NCI-H2171 (cell line): ENCODE measurements at regions not wholly inside any gene's neighbourhood (a gene's known extent, or its start where the extent isn't known, plus 50 kb on each side); places are given as distances from the start of the nearest gene placed in this dataset.

Experiments used
- DNase-seq: peaks from one replicate; lab custom pipeline; 2025; lab: John Stamatoyannopoulos, UW

DNA sequence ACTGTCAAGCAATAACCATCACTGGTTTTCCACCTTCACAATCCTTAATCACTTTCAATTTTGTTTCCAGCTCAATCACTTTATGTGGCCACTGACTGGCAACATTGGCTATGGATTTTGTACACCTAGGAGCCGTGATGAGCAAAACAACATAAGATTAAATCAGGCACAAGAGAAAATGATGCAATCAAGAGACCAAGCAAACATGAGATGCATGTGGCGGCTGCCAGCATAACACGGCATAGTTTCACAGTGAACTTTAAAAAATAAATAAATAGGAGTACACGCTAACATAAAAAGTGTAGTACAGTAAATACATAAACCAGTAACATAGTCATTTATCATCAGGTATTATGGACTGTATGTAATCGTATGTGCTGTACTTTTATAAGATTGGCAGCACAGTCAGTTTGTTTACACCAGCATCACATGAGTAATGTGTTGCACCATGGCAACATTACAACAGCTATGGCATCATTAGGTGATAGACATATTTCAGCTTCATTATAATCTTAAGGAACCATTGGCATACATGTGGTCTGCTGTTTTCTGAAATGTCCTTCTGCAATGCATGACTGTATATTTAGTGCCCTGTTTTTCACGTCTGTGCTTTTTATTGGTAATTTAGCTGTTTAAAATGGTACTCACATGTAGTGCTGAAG is 83.3 kb upstream of the PRDM11 start:
- no peak for DNase-seq

GRCh38 chr11:45063669-45064068 is 82.8 kb upstream of the PRDM11 start:
- DNase-seq: no peak

- no peak for DNase-seq
These were observed 78.5 kb upstream of the PRDM11 start for GRCh38 chr11:45067966-45068365.

DNA sequence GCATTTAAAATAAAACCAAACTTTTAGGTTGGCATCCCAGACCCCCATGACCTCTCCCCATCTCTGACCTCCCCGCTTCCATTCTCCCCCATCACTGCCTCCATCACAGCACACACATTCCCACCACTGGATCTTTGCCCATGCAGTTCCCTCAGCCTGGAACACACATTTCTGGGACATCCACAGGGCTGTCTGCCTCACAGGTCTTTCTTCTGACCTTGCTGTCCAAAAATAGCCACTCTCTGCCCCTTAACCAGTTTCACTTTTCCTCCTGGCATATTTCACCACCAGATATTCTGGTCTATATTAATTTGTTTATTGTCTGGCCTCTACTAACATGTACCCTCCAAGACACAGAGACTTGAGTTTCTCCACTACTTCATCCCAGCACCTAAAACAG is 75.2 kb upstream of the PRDM11 start:
- DNase-seq: no peak

DNA sequence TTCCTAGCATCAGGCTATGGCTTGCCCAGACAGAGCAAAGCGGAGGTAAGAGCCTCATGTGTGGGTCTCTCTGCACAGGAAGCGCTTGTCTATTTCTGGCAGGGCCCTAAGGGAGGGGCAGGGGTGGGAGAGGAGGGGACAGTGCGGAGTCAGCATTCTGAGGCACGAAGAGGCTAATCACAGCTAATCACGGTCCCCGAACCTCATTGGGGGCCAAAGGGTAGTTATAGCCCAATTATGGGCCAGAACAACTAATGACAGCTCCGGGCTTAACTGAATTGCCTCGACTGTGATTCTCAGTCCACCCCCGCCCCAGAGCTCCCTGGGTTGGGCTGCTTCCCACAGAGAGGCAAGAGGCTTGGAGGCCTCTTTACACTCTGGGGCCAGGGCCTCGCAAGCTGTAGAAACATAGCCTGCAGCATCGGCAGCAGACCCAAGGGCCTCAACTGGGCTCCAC is 72.7 kb upstream of the PRDM11 start:
- no peak for DNase-seq

DNA sequence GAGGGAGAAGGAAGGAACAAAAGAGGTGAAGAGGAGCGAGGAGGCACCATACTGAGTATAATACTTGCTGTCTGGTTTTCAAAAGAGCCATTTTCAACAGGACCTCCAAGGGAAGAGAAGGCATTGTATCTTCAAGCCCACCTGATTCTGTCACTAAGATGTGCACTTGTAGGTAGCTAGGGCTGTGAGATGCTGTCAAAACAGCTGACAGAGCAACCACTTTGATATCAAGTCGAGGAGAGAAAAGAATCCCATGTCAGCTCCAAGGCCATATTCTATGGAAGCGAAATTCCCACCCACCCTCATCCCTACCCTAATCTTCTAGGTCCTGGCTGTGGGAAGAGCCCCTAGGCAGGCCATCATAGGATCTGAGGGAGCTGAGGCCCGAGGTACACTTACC is 70.9 kb upstream of the PRDM11 start:
- DNase-seq: no peak

DNA sequence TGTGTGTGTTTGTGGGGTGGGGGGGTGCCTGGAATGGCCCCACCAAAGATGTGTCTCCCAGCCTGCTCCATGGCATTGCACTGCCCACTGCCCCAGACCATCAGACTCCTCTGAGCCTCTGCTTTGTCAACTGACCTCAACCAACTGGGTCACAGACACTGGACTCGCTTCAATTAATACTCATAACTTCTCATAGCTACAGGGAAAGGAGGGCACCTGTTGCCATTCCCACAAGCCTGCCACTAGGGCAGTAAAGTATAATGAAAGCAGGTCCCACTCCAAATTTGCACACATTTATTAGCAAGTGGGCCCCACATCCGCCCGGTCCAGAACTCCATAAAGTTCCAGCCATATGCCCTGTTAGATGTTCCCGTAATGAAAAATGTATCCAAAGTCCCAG is 70.5 kb upstream of the PRDM11 start:
- DNase-seq: no peak

GRCh38 chr11:45076761-45077160 is 69.7 kb upstream of the PRDM11 start:
- no peak for DNase-seq

- DNase-seq: no peak
These were observed 68.0 kb upstream of the PRDM11 start for GRCh38 chr11:45078236-45079074.

DNA sequence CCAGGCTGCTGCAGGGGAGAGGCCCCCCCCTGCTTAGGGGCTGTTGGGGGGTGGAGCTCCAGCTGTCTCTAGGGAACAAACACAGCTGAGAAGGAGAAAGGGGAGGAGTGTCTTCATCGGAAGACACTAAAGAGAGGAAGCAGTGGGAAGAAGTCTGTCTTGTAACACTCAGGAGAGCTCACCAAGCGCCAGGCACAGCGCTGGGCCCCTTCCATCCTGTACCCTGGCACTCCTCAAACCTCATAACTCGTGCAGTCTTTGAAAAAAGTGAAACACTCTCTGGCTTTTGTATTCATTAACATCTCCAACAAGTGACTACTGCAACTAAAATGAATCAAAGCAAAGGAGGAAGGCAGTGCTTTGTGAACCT is 67.4 kb upstream of the PRDM11 start:
- DNase-seq: no peak

GRCh38 chr11:45079567-45079942 is 66.9 kb upstream of the PRDM11 start:
- no peak for DNase-seq

GRCh38 chr11:45079943-45080719 is 66.3 kb upstream of the PRDM11 start:
- DNase-seq: no peak

DNA sequence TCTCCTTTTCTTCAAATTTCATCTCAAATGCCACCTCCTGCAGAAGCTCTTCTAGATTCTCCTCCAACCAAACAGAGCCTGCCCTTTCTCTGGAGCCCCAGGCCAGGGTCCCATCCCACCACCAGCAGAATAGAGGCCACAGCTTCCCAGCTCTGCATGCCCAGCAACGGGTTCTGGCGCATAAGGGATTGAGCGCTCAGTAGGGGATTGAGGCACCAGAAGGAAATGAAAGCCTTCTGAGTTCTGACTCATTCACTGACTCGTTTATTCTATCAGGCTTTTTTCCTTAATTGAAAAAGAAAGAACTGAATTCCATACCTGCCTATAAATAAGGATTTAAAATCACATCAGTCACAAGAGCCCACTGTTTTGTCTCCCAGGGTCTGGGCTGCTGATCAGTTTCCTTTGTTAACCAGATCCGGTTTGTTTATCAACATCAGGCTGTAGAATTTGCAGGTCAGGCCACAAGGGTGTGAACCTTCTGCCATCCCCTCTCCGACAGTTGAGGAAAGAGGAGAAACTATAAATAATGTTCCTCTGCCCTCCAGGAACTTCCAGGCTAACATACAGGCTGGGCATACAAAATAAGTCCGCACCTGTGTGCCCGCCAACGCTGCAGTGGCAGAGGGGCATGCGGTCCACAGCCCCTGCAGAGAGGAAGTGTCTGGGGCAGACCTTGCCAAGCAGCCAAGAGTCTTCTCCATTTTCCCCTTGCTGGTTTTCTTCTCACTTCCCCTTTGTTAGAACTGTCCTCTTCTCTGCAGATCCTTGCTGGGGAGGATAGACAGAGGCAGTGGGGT is 63.5 kb upstream of the PRDM11 start:
- no peak for DNase-seq

DNA sequence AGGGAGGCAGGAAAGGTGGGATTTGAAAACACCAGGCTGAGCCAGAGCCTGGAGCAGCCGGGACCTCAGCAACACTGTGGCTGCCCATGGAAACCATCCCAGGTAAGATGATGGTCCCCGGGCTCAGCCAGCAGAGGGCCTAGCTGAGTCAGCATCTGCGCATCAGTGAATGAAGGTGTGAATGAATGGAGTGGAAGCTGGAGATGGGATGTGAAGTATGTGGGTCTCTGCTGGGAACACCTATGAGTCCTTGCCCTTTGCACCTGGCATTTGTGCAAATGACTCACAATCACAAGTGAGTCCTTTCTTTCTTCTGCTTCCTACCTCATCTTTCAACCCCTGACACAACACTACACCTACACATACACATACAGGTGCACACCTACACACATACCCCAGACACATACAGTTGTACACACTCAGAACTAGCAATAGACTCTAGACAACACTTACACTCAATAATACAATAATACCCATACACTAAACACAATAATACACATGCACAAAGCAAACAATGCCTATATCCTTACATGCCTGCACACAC is 62.8 kb upstream of the PRDM11 start:
- DNase-seq: no peak

DNA sequence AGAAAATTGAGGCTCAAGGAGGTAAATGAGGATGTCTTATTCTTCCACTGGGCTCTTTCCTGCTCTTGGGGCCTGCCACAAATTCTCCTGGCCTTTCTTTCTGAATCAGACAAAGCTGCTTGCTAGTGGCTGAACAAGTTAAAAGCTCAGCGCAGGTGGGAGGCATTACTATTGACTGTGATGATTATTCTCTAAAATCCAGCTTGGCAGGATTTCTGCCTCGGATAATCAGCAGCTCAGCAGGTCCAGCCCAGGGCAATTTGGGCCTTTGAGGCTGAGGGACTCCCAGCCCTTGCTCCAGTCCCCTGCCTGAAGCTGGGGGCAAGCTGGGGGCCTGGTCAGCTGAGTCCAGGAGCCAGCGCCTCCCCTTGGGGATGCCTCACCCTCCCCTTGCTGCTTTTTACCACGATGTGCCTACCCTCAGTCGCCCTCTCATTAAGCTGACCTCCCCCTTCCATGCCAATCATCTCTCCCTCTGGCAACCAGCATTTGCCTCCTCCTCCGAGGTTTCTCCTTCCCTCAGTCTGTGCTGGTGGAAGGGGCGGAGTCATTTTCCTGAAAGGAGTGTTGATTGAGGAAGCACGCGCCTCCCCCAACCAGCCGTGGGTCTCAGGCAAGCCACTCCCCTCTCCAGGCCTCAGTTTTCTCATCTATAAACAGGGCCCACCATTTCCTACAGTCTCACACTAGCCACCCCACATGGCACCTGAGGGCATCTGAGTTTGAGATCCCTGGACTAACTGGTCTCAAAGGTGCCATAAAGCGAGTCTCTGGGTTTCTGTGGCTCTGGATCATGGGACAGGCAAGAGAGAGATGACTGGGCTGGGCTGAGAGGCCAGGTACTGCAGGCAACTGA is 60.6 kb upstream of the PRDM11 start:
- no peak for DNase-seq

- DNase-seq: no peak
These were observed 59.9 kb upstream of the PRDM11 start for GRCh38 chr11:45086526-45086925.

- DNase-seq: peak; percentile 68
These were observed 59.1 kb upstream of the PRDM11 start for GRCh38 chr11:45087086-45087899.

- no peak for DNase-seq
These were observed 58.6 kb upstream of the PRDM11 start for GRCh38 chr11:45087900-45088160.

DNA sequence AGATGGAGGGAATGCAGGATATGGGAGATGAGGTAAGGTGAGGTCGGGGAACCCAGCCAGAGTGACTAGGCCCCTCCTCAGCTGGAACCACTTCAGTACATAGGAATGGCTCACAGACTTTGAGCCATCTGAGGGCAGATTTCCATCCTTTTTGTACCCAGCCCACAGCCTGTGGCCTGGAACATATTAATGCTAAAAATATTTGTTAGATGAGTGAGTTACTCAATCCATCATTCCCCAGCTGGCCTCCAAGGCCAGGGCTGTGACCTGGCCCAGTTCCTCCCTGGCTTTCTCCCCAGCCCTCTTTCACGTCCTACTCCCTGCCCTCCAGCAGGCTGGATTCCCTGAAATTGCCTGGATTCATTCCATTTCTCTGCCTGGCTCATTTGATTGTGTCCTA is 57.2 kb upstream of the PRDM11 start:
- DNase-seq: no peak
